H9 (cell line): ENCODE measurements at regions not wholly inside any gene's neighbourhood (a gene's known extent, or its start where the extent isn't known, plus 50 kb on each side); places are given as distances from the start of the nearest gene placed in this dataset.

Source experiments
- DNase-seq: peaks from one replicate; pipeline ENCODE4 v3.0.0-alpha.2; 2017
- H2AFZ ChIP-seq: one replicate; pipeline ENCODE4 v1.6.1; 2013; ENCODE audit warnings: mild to moderate bottlenecking, low read length, control low read depth, moderate library complexity
- H2AK5ac ChIP-seq: 2 replicates; pipeline ENCODE4 v1.6.1; 2013; ENCODE audit warnings: low read length, control low read depth, mixed read lengths; ENCODE audit not compliant: insufficient read length
- H2BK120ac ChIP-seq: one replicate; pipeline ENCODE4 v1.6.1; 2013; ENCODE audit warnings: low read depth, mild to moderate bottlenecking, low read length, control low read depth, inconsistent platforms; ENCODE audit not compliant: poor library complexity, severe bottlenecking
- H2BK12ac ChIP-seq: 2 replicates; pipeline ENCODE4 v1.6.1; 2013; ENCODE audit warnings: low read length, control low read depth, mixed read lengths, low read depth; ENCODE audit not compliant: insufficient read length
- H2BK15ac ChIP-seq: 2 replicates; pipeline ENCODE4 v1.6.1; 2013; ENCODE audit warnings: low read depth, low read length, control low read depth
- H2BK20ac ChIP-seq: one replicate; pipeline ENCODE4 v1.6.1; 2013; ENCODE audit warnings: low read depth, mild to moderate bottlenecking, low read length, control low read depth, inconsistent platforms; ENCODE audit not compliant: poor library complexity, severe bottlenecking
- H2BK5ac ChIP-seq: 2 replicates; pipeline ENCODE4 v1.6.1; 2013; ENCODE audit warnings: low read length, control low read depth, mixed read lengths; ENCODE audit not compliant: insufficient read length
- H3K14ac ChIP-seq: 2 replicates; pipeline ENCODE4 v1.6.1; 2013; ENCODE audit warnings: low read length, control low read depth; ENCODE audit not compliant: insufficient read depth
- H3K18ac ChIP-seq: 2 replicates; pipeline ENCODE4 v1.6.1; 2013; ENCODE audit warnings: low read depth, mild to moderate bottlenecking, mixed read lengths, low read length, control low read depth; ENCODE audit not compliant: insufficient read length
- H3K23ac ChIP-seq: 2 replicates; pipeline ENCODE4 v1.6.1; 2013; ENCODE audit warnings: low read length, control low read depth, mixed read lengths, low read depth; ENCODE audit not compliant: insufficient read length
- H3K23me2 ChIP-seq: 2 replicates; pipeline ENCODE4 v1.6.1; 2013; ENCODE audit warnings: low read depth, mild to moderate bottlenecking, mixed read lengths, low read length, control low read depth; ENCODE audit not compliant: insufficient read length, poor library complexity, severe bottlenecking
- H3K27ac ChIP-seq: 2 replicates; pipeline ENCODE4 v1.5.1; 2013; ENCODE audit warnings: low read length, control low read depth, mixed read lengths, low read depth; ENCODE audit not compliant: insufficient read length
- H3K27me3 ChIP-seq: 2 replicates; pipeline ENCODE4 v1.6.1; 2013; ENCODE audit warnings: low read length, control low read depth, inconsistent platforms; ENCODE audit not compliant: insufficient read depth
- H3K4ac ChIP-seq: 2 replicates; pipeline ENCODE4 v1.6.1; 2013; ENCODE audit warnings: low read depth, mild to moderate bottlenecking, control low read depth, inconsistent platforms, low read length, moderate library complexity
- H3K4me1 ChIP-seq: 2 replicates; pipeline ENCODE4 v1.6.1; 2013; ENCODE audit warnings: low read length, control low read depth, inconsistent platforms; ENCODE audit not compliant: insufficient read depth
- H3K4me2 ChIP-seq: 2 replicates; pipeline ENCODE4 v1.6.1; 2013; ENCODE audit warnings: low read length, control low read depth, mixed read lengths; ENCODE audit not compliant: insufficient read length, insufficient read depth
- H3K56ac ChIP-seq: 2 replicates; pipeline ENCODE4 v1.6.1; 2013; ENCODE audit warnings: low read depth, mild to moderate bottlenecking, mixed read lengths, low read length, control low read depth; ENCODE audit not compliant: insufficient read length
- H3K79me1 ChIP-seq: 2 replicates; pipeline ENCODE4 v1.6.1; 2013; ENCODE audit warnings: low read depth, mild to moderate bottlenecking, moderate library complexity, low read length, control low read depth, inconsistent platforms; ENCODE audit not compliant: insufficient read depth, poor library complexity, severe bottlenecking
- H3K79me2 ChIP-seq: 2 replicates; pipeline ENCODE4 v1.6.1; 2013; ENCODE audit warnings: low read length, control low read depth, inconsistent platforms; ENCODE audit not compliant: insufficient read depth
- H3K9ac ChIP-seq: 2 replicates; pipeline ENCODE4 v1.6.1; 2013; ENCODE audit warnings: low read length, control low read depth, mixed read lengths; ENCODE audit not compliant: insufficient read length; ENCODE audit errors: extremely low read depth
- H3K9me3 ChIP-seq: one replicate; pipeline ENCODE4 v1.6.1; 2013; ENCODE audit warnings: low read depth, low read length, inconsistent platforms; ENCODE audit not compliant: control insufficient read depth
- H3T11ph ChIP-seq: one replicate; pipeline ENCODE4 v1.6.1; 2013; ENCODE audit warnings: mild to moderate bottlenecking, low read length, control low read depth, inconsistent platforms
- H4K20me1 ChIP-seq: one replicate; pipeline ENCODE4 v1.6.1; 2013; ENCODE audit not compliant: control insufficient read depth, insufficient read length, insufficient read depth
- H4K5ac ChIP-seq: 2 replicates; pipeline ENCODE4 v1.6.1; 2013; ENCODE audit warnings: low read depth, mild to moderate bottlenecking, mixed read lengths, low read length, control low read depth; ENCODE audit not compliant: insufficient read length
- H4K8ac ChIP-seq: replicated peaks from 2 replicates; pipeline ENCODE4 v1.6.1; 2013; ENCODE audit warnings: low read length, control low read depth, mixed read lengths, low read depth; ENCODE audit not compliant: insufficient read length
- H4K91ac ChIP-seq: 2 replicates; pipeline ENCODE4 v1.6.1; 2013; ENCODE audit warnings: low read depth, mild to moderate bottlenecking, moderate library complexity, mixed read lengths, low read length, control low read depth; ENCODE audit not compliant: insufficient read length
- H3K27ac Mint-ChIP-seq, 3 experiments: 2 replicates in 2 of 3; 3 replicates in 1 of 3; pipeline ENCODE4 v1.8.0; 2020 to 2021; ENCODE audit warnings: mixed read lengths in 3 of 3, mild to moderate bottlenecking in 1 of 3, moderate library complexity in 1 of 3
- H3K27me3 Mint-ChIP-seq: 2 replicates; pipeline ENCODE4 v1.8.0; 2021; ENCODE audit warnings: low read depth, mild to moderate bottlenecking, moderate library complexity, mixed read lengths
- H3K36me3 Mint-ChIP-seq, 3 experiments: 2 replicates in 2 of 3; 3 replicates in 1 of 3; pipeline ENCODE4 v1.8.0; 2020 to 2021; ENCODE audit warnings: low read depth in 3 of 3, mixed read lengths in 3 of 3; ENCODE audit not compliant: insufficient read depth in 1 of 3
- H3K4me1 Mint-ChIP-seq, 2 experiments: 2 replicates each; pipeline ENCODE4 v1.8.0; 2020; ENCODE audit warnings: mixed read lengths in 2 of 2
- H3K4me3 Mint-ChIP-seq, 2 experiments: 2 replicates in 1 of 2; 3 replicates in 1 of 2; pipeline ENCODE4 v1.8.0; 2020 to 2021; ENCODE audit warnings: mild to moderate bottlenecking in 2 of 2, mixed read lengths in 2 of 2, moderate library complexity in 1 of 2
- H3K9me3 Mint-ChIP-seq, 2 experiments: 2 replicates in 1 of 2; 3 replicates in 1 of 2; pipeline ENCODE4 v1.8.0; 2020; ENCODE audit warnings: mild to moderate bottlenecking in 2 of 2, mixed read lengths in 2 of 2, moderate library complexity in 1 of 2
- whole genome bisulfite sequencing: extraction: QIAGEN DNeasy Blood & Tissue Kit; methylation state at CpG from one replicate; pipeline ENCODE4 v1.1.7; 2013; ENCODE audit warnings: missing lambda C conversion rate, low lambda C conversion rate, mixed read lengths; ENCODE audit not compliant: insufficient read length; ENCODE audit errors: extremely low coverage; 5-methylcytosine and 5-hydroxymethylcytosine counted together
- TF ChIP-seq, protein P1 (sequence below): fragments of 200-600 bp; sonication (generic); conservative IDR thresholded peaks from 3 replicates; pipeline ENCODE4 v1.8.0; 2021; ENCODE audit warnings: antibody characterized with exemption, mild to moderate bottlenecking

DNA sequence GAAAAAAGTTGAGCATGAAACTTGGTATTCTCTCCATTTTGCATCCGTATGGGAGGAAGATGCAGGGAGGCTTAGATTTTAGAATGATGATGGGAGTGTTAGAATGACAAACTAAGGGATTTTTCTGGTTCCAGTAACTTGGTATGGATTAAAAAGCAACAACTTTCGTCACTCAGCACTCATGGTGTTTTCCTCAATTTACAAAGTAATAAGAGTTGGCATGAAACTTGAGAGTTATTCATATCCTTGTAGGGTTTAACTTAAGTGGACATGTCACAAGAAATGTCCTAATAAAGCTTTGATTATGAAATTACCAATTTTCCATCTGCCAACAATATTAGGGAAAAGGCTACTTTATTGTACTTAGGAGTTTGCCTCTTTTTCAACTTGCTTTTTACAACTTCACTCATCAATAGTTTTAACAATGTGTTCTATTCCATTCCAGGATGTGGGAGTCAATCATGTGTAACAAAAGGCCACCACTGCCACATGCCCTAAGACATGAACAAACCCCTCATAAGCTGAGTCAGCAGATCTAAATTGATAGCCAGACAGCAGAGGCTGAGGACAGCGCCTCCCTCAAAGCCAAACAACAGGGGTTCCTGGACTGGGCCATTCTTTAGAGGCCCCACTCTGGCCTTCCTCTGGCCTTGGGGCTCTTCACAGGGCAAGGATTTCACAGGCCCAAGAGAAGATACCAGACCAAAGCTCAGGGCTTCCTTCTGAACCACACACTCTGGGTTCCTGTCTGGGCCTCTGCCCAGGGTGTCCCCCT lies 265.8 kb downstream of the TNS1 start:
- H3K9ac ChIP-seq: no peak overlapping the region
- no peaks in the 10 kb centered on the region for H3K4me1 ChIP-seq
- no peaks in the 10 kb centered on the region for H3K27me3 ChIP-seq
- WGBS: no CpG with 5 or more reads among the region's 3 CpGs
- no peak overlapping the region for H2BK5ac ChIP-seq
- peaks cover 4% of the 10 kb centered on the region; the same call in 1 of the 2 replicates for H3K27me3 Mint-ChIP-seq
- TF ChIP-seq, protein P1, sequence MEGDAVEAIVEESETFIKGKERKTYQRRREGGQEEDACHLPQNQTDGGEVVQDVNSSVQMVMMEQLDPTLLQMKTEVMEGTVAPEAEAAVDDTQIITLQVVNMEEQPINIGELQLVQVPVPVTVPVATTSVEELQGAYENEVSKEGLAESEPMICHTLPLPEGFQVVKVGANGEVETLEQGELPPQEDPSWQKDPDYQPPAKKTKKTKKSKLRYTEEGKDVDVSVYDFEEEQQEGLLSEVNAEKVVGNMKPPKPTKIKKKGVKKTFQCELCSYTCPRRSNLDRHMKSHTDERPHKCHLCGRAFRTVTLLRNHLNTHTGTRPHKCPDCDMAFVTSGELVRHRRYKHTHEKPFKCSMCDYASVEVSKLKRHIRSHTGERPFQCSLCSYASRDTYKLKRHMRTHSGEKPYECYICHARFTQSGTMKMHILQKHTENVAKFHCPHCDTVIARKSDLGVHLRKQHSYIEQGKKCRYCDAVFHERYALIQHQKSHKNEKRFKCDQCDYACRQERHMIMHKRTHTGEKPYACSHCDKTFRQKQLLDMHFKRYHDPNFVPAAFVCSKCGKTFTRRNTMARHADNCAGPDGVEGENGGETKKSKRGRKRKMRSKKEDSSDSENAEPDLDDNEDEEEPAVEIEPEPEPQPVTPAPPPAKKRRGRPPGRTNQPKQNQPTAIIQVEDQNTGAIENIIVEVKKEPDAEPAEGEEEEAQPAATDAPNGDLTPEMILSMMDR: no peak
- H3K27ac Mint-ChIP-seq: no peak overlapping the region
- no peak overlapping the region for H2AK5ac ChIP-seq
- H4K91ac ChIP-seq: no peak overlapping the region
- H4K20me1 ChIP-seq: no peaks in the 10 kb centered on the region
- H4K5ac ChIP-seq: no peak overlapping the region
- H3K36me3 Mint-ChIP-seq: no peaks in the 10 kb centered on the region
- H3K23ac ChIP-seq: no peak overlapping the region
- H3K9me3 ChIP-seq: no peaks in the 10 kb centered on the region
- no peak for DNase-seq
- no peak overlapping the region for H2BK120ac ChIP-seq
- no peaks in the 10 kb centered on the region for H3K79me1 ChIP-seq
- H3K4me1 Mint-ChIP-seq: peaks cover 0 to 10% of the 10 kb centered on the region in 2 experiments; a peak in 1 of 4 replicates
- no peaks in the 10 kb centered on the region for H3K79me2 ChIP-seq
- H3K56ac ChIP-seq: no peak overlapping the region
- H3T11ph ChIP-seq: no peak overlapping the region
- no peak overlapping the region for H3K4ac ChIP-seq
- H2BK20ac ChIP-seq: no peak overlapping the region
- H3K14ac ChIP-seq: no peak overlapping the region
- no peak overlapping the region for H3K27ac ChIP-seq
- H3K23me2 ChIP-seq: no peaks in the 10 kb centered on the region
- no peak overlapping the region for H2AFZ ChIP-seq
- no peaks in the 10 kb centered on the region for H3K9me3 Mint-ChIP-seq
- no peak overlapping the region for H3K4me3 Mint-ChIP-seq
- no peak overlapping the region for H2BK15ac ChIP-seq
- H4K8ac ChIP-seq: no peak overlapping the region
- H3K18ac ChIP-seq: no peak overlapping the region
- no peak overlapping the region for H3K4me2 ChIP-seq
- no peak overlapping the region for H2BK12ac ChIP-seq
